ENCODE measurements at regions not wholly inside any gene's neighbourhood (a gene's known extent, or its start where the extent isn't known, plus 50 kb on each side); places are given as distances from the start of the nearest gene placed in this dataset.

GRCh38 chr17:77291591-77292386, 151.0 kb downstream of the SEC14L1 start:
- TF ChIP-seq POLR2AphosphoS5 (IDR thresholded peaks at IDR 0.05; ENCODE audit: low read depth, low read length) (no peak), TAF1 (IDR thresholded peaks at IDR 0.05; ENCODE audit: low read depth, low read length) (no peak), POLR2A (IDR thresholded peaks at IDR 0.05; ENCODE audit: low read depth, low read length) (no peak)
